ENCODE measurements at regions not wholly inside any gene's neighbourhood (a gene's known extent, or its start where the extent isn't known, plus 50 kb on each side); places are given as distances from the start of the nearest gene placed in this dataset.
"Not testable (repeated sequence)": the region's sequence is repeated elsewhere in the genome, so short reads cannot be mapped to it uniquely, and the experiment has no call there.

DNA sequence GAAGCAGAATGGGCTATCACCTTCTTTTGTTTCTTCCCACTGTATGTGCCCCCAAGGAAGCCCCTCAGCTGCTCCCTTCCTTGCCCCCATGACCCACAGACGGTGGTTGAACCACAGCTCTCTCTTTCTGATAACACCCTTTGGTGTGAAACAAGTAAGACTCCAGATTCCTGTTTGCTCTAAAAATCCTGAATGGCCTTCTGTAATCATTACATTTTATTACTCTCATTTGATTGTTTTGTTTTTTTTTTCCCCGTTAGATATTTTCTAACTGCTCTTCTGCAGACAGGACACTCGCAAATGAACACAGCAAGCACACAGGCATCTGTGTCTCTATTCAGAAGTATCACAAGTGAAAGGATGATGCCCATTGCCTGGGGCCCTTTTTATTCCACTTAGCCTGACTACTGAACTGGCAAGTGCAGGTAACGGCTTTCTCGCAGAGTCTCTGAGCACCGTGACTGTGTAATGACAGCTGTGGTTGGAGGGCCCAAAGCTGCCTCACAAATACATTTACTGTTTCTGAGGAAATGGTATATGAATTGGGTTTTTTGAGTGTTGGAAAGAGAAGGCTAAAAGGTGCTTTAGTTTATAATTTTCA, 59.3 kb downstream of the OXGR1 start:
- no peak for DNase-seq (ENCODE audit: low read depth)

DNA sequence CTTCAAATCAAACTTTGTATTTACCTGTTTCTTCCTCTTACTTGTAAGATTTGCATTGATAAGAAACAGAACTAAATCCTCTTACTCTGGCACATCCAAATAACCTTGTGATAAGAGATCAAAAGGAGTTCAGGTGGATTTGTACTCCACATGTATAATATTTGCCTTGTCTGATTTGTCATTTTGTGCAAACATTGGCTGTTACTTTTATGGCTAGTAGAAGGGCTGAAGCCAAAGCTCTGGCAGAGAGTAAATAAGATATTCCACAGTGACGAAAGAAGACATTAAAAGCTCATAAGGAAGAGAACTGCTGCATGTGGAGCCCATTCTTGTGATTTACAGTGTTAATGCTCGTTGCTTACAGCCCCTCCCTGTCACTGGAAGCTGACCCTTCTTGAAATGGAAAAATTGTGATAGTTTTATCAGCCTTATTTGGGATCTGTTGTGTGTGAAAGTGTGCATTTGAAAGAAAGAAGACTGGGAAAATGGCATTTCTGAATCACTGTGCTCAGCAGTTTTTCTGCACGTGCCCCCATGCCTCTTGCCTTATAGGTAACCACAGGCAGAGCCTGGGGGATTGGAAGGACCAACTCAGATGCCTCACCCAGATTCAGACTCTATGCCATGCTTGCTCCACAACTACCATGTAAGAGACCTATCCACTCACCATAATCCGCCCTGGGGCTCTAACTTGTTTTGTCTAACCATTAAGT, 68.2 kb downstream of the OXGR1 start:
- no peak for DNase-seq (ENCODE audit: low read depth)

DNA sequence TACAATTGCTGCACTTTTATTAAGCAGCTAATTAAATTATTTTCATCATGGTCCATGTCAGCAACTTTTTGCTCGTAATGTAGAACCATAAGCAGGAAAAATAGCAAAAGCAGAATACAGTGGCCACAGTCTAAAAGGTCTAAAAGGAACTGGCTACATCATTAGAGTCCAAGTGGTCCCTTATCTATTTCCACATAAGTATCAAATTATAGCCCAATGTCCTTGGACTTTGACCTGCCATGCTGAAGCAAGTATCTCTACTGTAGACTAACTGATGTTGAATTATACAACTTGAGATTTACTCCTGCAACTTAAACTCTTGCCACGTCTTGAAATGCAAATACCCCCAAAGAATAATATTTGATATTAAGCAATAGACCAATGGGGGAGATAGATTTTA, 68.8 kb downstream of the OXGR1 start:
- DNase-seq (ENCODE audit: low read depth), result no peak

GRCh38 chr13:96918861-96919631, 75.2 kb downstream of the OXGR1 start:
- not testable (repeated sequence) for DNase-seq (ENCODE audit: low read depth)

- DNase-seq (ENCODE audit: low read depth), result no peak
Measured at GRCh38 chr13:96904232-96904631, 90.0 kb downstream of the OXGR1 start.

- DNase-seq (ENCODE audit: low read depth), result no peak
Measured at GRCh38 chr13:96903085-96903484, 91.2 kb downstream of the OXGR1 start.

- DNase-seq (ENCODE audit: low read depth), result no peak
Measured at GRCh38 chr13:96900986-96901385, 93.3 kb downstream of the OXGR1 start.

DNA sequence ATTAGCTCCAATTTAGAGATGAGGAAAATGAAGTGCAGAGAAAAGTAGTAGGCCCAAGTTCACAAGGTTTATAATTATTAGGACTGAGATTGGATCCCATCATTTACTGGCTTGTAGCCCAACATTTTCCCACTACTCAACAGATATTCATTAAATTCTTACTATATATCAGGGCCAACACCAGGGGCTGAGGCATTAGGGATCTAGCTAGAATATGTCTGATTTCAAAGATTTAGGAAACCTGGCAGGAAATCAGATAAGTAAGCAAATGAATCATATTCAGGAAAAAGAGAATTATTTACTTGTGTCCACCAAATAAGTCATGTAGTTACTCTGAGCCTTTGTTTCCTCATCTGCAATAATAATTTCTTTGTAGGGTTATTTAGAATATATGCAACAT, 94.3 kb downstream of the OXGR1 start:
- DNase-seq (ENCODE audit: low read depth), result no peak

DNA sequence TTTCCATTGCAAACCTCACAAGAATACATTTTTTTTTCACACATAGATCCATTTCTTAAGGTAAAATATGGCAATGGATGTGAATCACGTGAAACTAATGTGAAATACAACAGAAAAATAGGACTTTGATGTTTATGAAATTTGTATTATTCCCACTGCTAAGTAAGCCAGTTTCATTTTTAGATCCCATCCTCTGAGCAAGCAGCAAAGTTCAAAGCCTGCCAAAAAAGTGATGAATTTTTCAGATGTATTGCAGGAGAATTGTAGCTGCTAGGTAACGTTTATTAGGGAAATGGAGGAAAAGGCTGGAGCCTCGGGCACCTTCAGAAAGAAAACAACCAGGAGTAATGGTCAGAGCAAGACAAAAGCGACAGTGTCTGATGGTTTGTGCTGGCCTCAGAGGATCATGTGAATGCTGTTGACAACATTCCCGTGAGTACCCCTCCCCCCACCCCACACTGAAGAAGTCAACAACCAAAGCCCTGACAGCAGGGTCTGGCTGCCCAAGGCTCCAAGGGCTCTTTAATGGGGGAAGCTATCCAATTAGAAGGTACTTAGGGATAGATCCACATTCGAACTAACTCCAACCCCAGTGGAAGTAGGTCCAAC, 95.5 kb downstream of the OXGR1 start:
- DNase-seq (ENCODE audit: low read depth), result peak; percentile 1

DNA sequence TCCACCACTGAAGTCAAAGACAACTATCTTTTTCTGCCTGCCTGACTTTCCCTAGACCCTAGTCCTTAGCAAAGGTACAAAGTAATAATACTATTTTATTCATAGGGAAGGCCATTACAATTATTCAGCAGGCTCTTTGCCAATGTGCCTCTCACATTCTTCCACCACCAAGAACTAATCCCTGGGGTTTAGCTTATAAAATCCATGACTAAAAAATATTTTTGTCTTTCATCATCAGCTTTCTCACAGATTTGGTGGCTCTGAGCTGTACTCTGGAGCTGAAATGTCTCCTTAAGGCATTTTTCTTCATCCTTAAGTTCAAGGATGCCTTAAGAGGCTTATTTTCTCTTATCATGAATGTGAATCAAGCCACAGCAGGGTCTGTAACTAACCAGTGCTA, 96.1 kb downstream of the OXGR1 start:
- DNase-seq (ENCODE audit: low read depth), result peak; percentile 49
